Neuronal stem cell (in vitro differentiated cells): ENCODE measurements at regions not wholly inside any gene's neighbourhood (a gene's known extent, or its start where the extent isn't known, plus 50 kb on each side); places are given as distances from the start of the nearest gene placed in this dataset.

Experiments used
- DNase-seq: peaks from one replicate; pipeline ENCODE4 v3.0.0-alpha.2; 2013; ENCODE audit warnings: low spot score
- H2AFZ ChIP-seq: one replicate; pipeline ENCODE4 v1.6.1; 2013; ENCODE audit warnings: mild to moderate bottlenecking, low read length, inconsistent platforms
- H2AK5ac ChIP-seq: 2 replicates; pipeline ENCODE4 v1.6.1; 2013; ENCODE audit warnings: low read depth, mild to moderate bottlenecking, inconsistent platforms, low read length, moderate library complexity, mixed read lengths
- H2BK120ac ChIP-seq: 2 replicates; pipeline ENCODE4 v1.6.1; 2013; ENCODE audit warnings: low read depth, mild to moderate bottlenecking, inconsistent platforms, low read length, moderate library complexity, mixed read lengths
- H2BK12ac ChIP-seq: one replicate; pipeline ENCODE4 v1.6.1; 2013; ENCODE audit warnings: low read length, inconsistent platforms
- H2BK15ac ChIP-seq: 2 replicates; pipeline ENCODE4 v1.6.1; 2013; ENCODE audit warnings: mild to moderate bottlenecking, low read length, inconsistent platforms, mixed read lengths
- H2BK5ac ChIP-seq: one replicate; pipeline ENCODE4 v1.6.1; 2013; ENCODE audit warnings: inconsistent platforms, mild to moderate bottlenecking, low read length, moderate library complexity
- H3K14ac ChIP-seq: one replicate; pipeline ENCODE4 v1.6.1; 2013; ENCODE audit warnings: low read length, inconsistent platforms
- H3K18ac ChIP-seq: 2 replicates; pipeline ENCODE4 v1.6.1; 2013; ENCODE audit warnings: low read length, inconsistent platforms
- H3K23ac ChIP-seq: 2 replicates; pipeline ENCODE4 v1.6.1; 2013; ENCODE audit warnings: low read depth, mild to moderate bottlenecking, mixed read lengths, low read length, inconsistent platforms; ENCODE audit not compliant: poor library complexity
- H3K27ac ChIP-seq: replicated peaks from 3 replicates; pipeline ENCODE4 v1.5.1; 2013; ENCODE audit warnings: low read length, inconsistent platforms
- H3K27me3 ChIP-seq, 3 experiments: 2 replicates each; pipeline ENCODE4 v1.6.1; 2013; ENCODE audit warnings: low read length in 3 of 3, mild to moderate bottlenecking in 2 of 3, inconsistent platforms in 1 of 3, low read depth in 1 of 3, mixed read lengths in 1 of 3, moderate library complexity in 1 of 3; ENCODE audit not compliant: control insufficient read depth in 3 of 3, insufficient read depth in 3 of 3
- H3K36me3 ChIP-seq, 2 donors: replicated peaks in 1 of 2; 2 replicates each; pipeline ENCODE4 v1.6.1; 2013; ENCODE audit warnings: low read length in 2 of 2; ENCODE audit not compliant: control insufficient read depth in 2 of 2, insufficient read depth in 2 of 2
- H3K4ac ChIP-seq: 2 replicates; pipeline ENCODE4 v1.6.1; 2013; ENCODE audit warnings: inconsistent platforms, mild to moderate bottlenecking, low read length, moderate library complexity
- H3K4me1 ChIP-seq, 2 donors: 1 replicate in 1 of 2; 2 replicates in 1 of 2; pipeline ENCODE4 v1.6.1; 2013; ENCODE audit warnings: low read length in 2 of 2, low read depth in 1 of 2; ENCODE audit not compliant: control insufficient read depth in 2 of 2, insufficient read depth in 1 of 2
- H3K4me2 ChIP-seq: one replicate; pipeline ENCODE4 v1.6.1; 2013; ENCODE audit warnings: mild to moderate bottlenecking, low read length, inconsistent platforms; ENCODE audit not compliant: insufficient read depth, poor library complexity, severe bottlenecking
- H3K4me3 ChIP-seq, 2 donors: 2 replicates each; pipeline ENCODE4 v1.5.1; 2013; ENCODE audit warnings: low read length in 2 of 2, mild to moderate bottlenecking in 2 of 2, inconsistent platforms in 1 of 2, moderate library complexity in 1 of 2
- H3K79me1 ChIP-seq: one replicate; pipeline ENCODE4 v1.6.1; 2013; ENCODE audit warnings: low read depth, mild to moderate bottlenecking, inconsistent platforms, low read length, moderate library complexity
- H3K9ac ChIP-seq: one replicate; pipeline ENCODE4 v1.6.1; 2013; ENCODE audit warnings: mild to moderate bottlenecking, low read depth, low read length, inconsistent platforms; ENCODE audit not compliant: poor library complexity
- H3K9me3 ChIP-seq, 2 donors: replicated peaks in 1 of 2; 2 replicates each; pipeline versions ENCODE3 to v1.6.1; 2013; ENCODE audit warnings: low read length in 2 of 2, mild to moderate bottlenecking in 2 of 2, inconsistent platforms in 1 of 2, low read depth in 1 of 2, mixed read lengths in 1 of 2, moderate library complexity in 1 of 2; ENCODE audit not compliant: control insufficient read depth in 2 of 2, insufficient read depth in 1 of 2
- H4K8ac ChIP-seq: one replicate; pipeline ENCODE4 v1.6.1; 2013; ENCODE audit warnings: low read depth, mild to moderate bottlenecking, inconsistent platforms, low read length, moderate library complexity
- H4K91ac ChIP-seq: one replicate; pipeline ENCODE4 v1.6.1; 2013; ENCODE audit warnings: low read length, low read depth, mild to moderate bottlenecking, inconsistent platforms; ENCODE audit not compliant: poor library complexity
- WGBS, 2 donors: extraction: QIAGEN DNeasy Blood & Tissue Kit; methylation state at CpG; one replicate each; pipeline ENCODE4 v1.1.7; 2013; ENCODE audit warnings: missing lambda C conversion rate in 2 of 2, mixed read lengths in 1 of 2; ENCODE audit not compliant: insufficient read length in 2 of 2, insufficient replicate concordance in 1 of 2; ENCODE audit errors: extremely low coverage in 2 of 2; 5-methylcytosine and 5-hydroxymethylcytosine counted together

DNA sequence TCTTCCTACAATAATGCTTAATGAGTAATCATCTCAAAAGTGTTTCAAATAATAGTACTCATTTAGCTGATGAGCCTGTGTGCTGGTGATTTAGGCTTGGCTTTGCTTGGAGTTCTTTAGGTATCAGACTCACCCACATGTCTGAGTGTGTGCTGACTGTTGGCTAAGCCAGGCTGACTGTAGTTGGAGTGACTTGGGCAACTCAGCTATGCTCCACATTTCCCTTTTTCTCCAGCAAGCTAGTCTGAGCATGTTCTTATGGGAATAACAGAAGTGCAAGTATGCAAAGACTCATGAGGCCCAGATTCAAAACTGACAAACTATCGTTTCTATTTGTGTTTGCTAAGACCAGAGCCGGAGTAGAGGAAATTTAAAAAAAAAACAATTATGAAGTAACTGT, 99.0 kb upstream of the ADGRL4 start:
- no peak overlapping the region for H3K4me2 ChIP-seq
- H4K8ac ChIP-seq: no peak overlapping the region
- H3K27ac ChIP-seq: no peak overlapping the region
- no peak overlapping the region for H2BK12ac ChIP-seq
- H2BK120ac ChIP-seq: no peak overlapping the region
- no peaks in the 10 kb centered on the region for H3K79me1 ChIP-seq
- DNase-seq: no peak
- no peaks in the 10 kb centered on the region for H3K4me1 ChIP-seq
- H3K36me3 ChIP-seq: no peaks in the 10 kb centered on the region
- H2BK15ac ChIP-seq: no peak overlapping the region
- no peak overlapping the region for H3K9ac ChIP-seq
- H3K23ac ChIP-seq: no peak overlapping the region
- no peaks in the 10 kb centered on the region for H3K9me3 ChIP-seq
- H3K27me3 ChIP-seq: no peaks in the 10 kb centered on the region
- no CpG with 5 or more reads among the region's 2 CpGs for WGBS, 2 donors
- no peak overlapping the region for H2AK5ac ChIP-seq
- H4K91ac ChIP-seq: no peak overlapping the region
- H3K18ac ChIP-seq: no peak overlapping the region
- H3K4ac ChIP-seq: no peak overlapping the region
- H2BK5ac ChIP-seq: no peak overlapping the region
- H3K14ac ChIP-seq: no peak overlapping the region
- H2AFZ ChIP-seq: peak overlapping the region; percentile 41
- no peak overlapping the region for H3K4me3 ChIP-seq

DNA sequence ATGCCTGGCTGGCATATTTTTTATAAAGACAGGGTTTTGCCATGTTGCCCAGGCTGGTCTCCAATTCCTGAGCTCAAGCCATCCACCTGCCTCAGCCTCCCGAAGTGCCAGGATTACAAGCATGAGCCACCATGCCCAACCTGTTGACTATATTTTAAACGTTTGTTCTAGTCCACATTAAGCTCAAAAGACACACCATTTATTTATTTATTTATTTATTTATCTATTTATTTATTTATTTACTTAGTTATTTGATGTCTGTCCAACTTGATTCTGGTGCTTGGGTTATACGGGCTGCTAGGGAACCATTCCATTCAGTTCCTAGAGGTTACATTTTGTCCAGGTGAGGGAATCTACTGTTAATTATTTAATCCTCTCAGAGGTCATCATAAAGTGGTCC, 98.1 kb upstream of the ADGRL4 start:
- no peak overlapping the region for H3K9ac ChIP-seq
- no CpG with 5 or more reads among the region's 3 CpGs for WGBS, 2 donors
- no peak for DNase-seq
- no peaks in the 10 kb centered on the region for H3K79me1 ChIP-seq
- no peak overlapping the region for H3K4me3 ChIP-seq
- no peak overlapping the region for H3K4me2 ChIP-seq
- no peak overlapping the region for H3K4ac ChIP-seq
- H3K36me3 ChIP-seq: no peaks in the 10 kb centered on the region
- no peak overlapping the region for H3K23ac ChIP-seq
- no peak overlapping the region for H2AK5ac ChIP-seq
- no peaks in the 10 kb centered on the region for H3K27me3 ChIP-seq
- H3K9me3 ChIP-seq: no peaks in the 10 kb centered on the region
- no peak overlapping the region for H2AFZ ChIP-seq
- no peak overlapping the region for H4K8ac ChIP-seq
- no peak overlapping the region for H3K27ac ChIP-seq
- H2BK5ac ChIP-seq: no peak overlapping the region
- H3K4me1 ChIP-seq: no peaks in the 10 kb centered on the region
- H3K14ac ChIP-seq: no peak overlapping the region
- H4K91ac ChIP-seq: no peak overlapping the region
- no peak overlapping the region for H2BK12ac ChIP-seq
- H2BK15ac ChIP-seq: no peak overlapping the region
- H2BK120ac ChIP-seq: no peak overlapping the region
- H3K18ac ChIP-seq: no peak overlapping the region

DNA sequence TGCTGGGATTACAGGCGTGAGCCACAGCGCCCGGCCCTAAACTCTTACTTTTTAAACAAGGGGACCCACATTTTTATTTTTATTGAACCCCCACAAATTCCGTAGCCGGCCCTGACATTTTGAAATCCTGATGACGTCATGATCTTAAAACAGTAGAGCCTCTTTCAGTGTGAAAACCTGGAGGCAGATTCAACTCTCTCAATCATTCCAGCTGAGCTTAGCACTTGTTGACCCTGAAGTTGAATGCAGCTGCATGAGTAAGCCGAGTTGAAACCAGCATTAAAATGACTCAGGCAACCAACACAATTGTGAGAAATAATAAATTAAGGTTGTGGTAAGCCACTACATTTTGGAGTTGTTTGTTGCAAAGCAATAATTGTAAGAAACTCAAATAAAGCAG, 93.9 kb upstream of the ADGRL4 start:
- Histone ChIP-seq H3K14ac (no peak overlapping the region), H2BK15ac (no peak overlapping the region), H3K4ac (no peak overlapping the region), H2BK12ac (no peak overlapping the region), H3K4me2 (no peak overlapping the region), H3K23ac (no peak overlapping the region), H2AK5ac (no peak overlapping the region), H4K91ac (no peak overlapping the region), H4K8ac (no peak overlapping the region), H3K18ac (no peak overlapping the region), H3K4me1 (peaks cover 5 to 6% of the 10 kb centered on the region in 2 donors), H2BK120ac (no peak overlapping the region), H3K9ac (no peak overlapping the region), H3K36me3 (no peaks in the 10 kb centered on the region), H2AFZ (peak overlapping the region; percentile 14), H3K79me1 (no peaks in the 10 kb centered on the region), H3K9me3 (no peaks in the 10 kb centered on the region), H2BK5ac (no peak overlapping the region), H3K4me3 (no peak overlapping the region), H3K27ac (no peak overlapping the region), H3K27me3 (no peaks in the 10 kb centered on the region)
- DNase-seq: no peak
- no CpG with 5 or more reads among the region's 7 CpGs for WGBS, 2 donors

DNA sequence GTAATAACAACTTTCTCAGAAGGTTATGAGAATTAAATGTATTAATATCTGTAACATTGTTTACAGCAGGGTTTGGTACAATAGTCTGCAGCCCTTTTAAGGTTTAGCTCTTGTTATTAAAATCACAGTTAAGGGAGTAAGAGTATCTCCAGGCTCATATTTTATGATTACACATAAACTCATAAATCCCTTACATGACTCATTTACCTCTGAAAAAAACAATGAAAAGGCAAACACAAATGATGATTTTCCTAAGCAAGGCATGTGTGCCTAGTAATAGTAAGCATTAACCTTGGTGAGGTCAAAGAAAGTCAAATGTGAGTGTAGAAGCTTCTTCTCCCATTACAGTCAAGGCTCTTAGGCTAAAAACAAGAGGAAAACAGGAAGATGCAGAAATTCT, 84.5 kb upstream of the ADGRL4 start:
- Histone ChIP-seq H3K27ac (no peak overlapping the region), H3K4ac (no peak overlapping the region), H2BK120ac (no peak overlapping the region), H3K4me2 (no peak overlapping the region), H3K18ac (no peak overlapping the region), H4K91ac (no peak overlapping the region), H3K9ac (no peak overlapping the region), H3K9me3 (no peaks in the 10 kb centered on the region), H2AK5ac (no peak overlapping the region), H3K14ac (no peak overlapping the region), H4K8ac (no peak overlapping the region), H2AFZ (no peak overlapping the region), H2BK12ac (no peak overlapping the region), H3K27me3 (no peaks in the 10 kb centered on the region), H2BK5ac (no peak overlapping the region), H3K4me3 (no peak overlapping the region), H3K4me1 (no peaks in the 10 kb centered on the region), H3K36me3 (no peaks in the 10 kb centered on the region), H3K23ac (no peak overlapping the region), H2BK15ac (no peak overlapping the region), H3K79me1 (no peaks in the 10 kb centered on the region)
- DNase-seq: no peak
